ENCODE measurements at regions not wholly inside any gene's neighbourhood (a gene's known extent, or its start where the extent isn't known, plus 50 kb on each side); places are given as distances from the start of the nearest gene placed in this dataset.

DNA sequence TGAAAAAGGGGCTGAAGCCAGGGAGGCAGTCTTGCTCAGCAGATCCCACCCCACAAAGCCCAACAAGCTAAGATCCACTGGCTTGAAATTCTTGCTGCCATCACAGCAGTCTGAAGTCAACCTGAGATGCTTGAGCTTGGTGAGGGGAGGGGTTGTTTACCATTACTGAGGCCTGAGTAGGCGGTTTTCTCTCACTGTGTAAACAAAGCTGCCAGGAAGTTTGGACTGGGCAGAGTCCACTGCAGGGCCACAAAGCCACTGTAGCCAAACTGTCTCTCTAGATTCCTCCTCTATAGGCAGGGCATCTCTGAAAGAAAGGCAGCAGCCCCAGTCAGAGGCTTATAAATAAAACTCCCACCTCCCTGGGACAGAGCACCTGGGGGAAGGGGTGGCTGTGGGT is 746.1 kb upstream of the LRRC4C start:
- no peak for DNase-seq

DNA sequence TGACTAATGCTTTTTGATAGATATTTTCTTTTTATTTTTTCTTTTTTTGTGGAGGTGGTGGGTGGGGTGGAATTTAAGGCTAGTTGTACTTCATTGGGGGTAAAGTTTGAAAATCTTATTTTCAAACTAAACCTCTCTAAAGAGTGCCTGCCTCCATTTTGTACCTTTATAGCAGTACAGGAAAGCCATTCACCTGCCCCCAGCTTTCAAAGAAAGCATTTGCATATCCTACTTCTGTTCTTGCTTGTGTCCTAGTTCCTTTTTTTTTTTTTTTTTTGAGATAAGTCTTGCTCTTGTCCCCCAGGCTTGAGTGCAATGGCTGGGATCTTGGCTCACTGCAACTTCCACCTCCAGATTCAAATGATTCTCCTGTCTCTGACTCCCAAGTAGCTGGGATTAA is 766.2 kb upstream of the LRRC4C start:
- DNase-seq: no peak

DNA sequence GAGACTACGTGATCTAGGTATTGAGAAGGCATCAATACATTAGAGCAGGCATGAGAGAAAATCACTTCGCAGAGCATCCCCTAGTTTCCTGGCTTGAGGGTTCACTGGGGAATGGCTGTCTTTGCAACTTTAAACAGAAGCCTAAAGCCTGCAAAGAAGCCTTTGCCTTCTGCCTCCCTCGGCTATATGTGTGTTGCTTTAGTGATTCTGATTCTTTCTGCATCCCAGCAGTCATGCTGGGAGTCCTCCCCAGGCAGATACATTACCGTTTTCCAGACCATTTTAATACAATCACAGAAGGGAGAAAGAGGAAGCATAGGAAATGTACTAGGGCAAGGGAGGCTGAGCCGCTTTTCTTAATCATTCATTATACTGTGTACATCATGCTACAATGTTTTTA is 773.2 kb upstream of the LRRC4C start:
- no peak for DNase-seq

DNA sequence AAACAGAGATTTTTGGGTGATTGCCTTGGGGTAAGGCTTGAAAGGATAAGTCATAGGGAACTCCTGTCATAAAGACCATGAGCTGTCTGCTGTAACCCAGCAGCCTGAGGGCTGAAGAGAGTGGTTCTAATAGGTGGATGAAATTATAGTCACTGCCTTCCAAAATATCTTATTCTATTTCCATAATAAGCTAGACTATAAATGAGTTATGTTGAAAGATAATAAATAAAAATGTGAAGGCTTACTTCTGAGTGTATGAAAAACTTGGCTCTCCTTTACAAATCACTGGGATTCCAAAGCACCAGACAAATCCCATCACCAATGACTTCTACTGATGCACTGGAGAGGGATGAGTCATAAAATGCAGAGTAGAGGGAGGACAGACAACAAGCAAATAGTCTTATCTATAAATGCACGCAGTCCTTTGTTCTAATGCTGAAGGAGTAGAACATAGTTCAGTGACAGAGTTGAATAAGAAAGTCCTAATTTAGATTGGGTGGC is 775.0 kb upstream of the LRRC4C start:
- DNase-seq: no peak

DNA sequence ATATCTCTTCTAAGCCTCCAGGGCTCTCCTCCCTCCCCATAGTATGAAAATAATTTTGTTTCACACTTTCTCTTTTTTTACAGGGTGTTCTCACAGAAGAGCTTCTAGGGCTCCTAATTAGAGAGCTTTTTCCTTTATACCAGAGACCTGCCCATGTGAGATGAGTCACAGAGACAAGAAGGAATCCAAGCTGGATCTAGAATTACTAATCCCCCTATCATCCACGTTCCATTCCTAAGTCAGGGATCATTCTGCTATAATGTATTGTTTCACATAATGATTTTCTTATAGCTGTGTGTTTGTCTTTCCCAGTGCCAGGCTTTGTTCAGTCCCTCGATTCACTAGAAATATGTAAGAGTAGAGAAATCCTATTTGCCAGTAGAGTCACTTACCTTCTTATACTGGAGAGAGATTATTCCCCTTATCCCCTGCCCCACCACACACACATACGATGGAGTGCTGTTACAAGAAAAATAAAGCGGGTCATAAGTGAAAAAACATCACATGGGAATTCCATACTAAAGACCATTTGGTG is 778.3 kb upstream of the LRRC4C start:
- no peak for DNase-seq

DNA sequence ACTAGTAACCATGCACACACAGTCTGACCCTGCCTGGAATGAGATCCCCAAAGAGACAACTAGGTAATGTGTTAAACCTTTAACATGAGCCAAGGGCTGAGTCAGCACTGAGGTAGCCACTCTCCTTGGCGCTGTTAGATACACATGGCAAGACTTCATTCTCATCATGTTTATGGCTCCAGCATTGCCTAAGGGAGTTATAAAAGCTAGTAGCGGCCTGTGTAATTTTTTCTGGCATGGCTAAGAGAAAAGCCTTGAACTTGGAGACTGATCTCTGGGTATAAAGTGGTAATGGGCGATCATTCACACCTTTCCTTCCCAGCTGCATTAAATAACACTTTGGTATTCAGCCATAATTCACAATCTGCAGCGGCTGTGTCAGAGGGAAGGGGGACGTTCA is 779.7 kb upstream of the LRRC4C start:
- DNase-seq: no peak

DNA sequence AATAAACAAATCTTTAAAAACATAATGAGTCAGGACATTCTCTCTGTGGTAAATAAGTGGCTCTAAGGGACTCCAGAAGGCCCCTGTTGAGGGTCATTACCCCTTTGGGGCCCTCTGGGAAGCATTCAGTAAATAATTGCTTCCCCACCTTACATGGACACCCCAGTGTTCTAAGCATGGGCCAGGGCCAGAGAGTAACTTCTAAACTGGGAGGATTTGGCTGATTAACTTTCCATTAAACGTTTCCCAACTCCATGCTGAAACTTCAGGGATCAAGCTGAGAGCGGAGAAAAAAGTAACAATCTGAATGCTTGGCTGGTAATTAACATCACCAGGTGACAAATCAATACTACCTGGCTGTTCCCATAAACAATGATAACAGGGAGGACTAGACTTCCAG is 783.9 kb upstream of the LRRC4C start:
- no peak for DNase-seq

DNA sequence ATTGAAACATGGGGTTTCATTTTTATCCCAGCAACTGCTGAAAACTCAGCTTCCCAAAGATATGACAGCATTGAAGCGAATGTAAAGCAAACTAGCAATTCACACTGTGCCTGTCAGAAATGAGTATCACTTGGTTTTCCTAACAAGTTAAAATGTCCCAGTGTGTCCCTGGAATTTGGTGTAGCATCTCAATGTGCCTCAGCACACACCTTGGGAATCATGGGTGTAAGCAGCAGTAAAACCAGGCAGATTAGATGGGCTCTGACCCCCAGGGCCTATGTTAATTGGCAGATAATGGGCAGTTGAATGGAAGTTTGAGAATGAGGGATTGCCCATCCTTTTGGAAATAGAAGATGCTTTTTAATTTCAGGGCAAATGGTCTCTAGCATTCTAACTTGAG is 784.9 kb upstream of the LRRC4C start:
- no peak for DNase-seq

DNA sequence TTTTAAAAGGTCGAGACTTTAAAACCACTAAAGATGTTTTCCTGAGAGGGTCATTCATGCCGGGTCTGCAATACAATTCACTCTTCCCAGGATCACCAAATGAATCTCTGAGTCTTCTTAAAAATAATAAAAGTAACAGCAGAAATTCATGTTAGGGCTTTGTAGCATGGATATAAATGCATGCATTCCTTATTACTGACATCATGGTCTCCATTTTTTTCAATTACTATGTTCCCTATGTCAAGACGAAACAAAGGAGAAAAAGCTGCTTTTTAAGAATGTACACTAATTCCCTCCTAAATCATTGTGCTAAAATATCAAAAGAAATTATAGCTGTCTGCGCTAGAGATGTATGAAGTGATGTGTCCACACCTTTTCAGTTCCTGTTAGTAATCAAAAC is 789.9 kb upstream of the LRRC4C start:
- no peak for DNase-seq

DNA sequence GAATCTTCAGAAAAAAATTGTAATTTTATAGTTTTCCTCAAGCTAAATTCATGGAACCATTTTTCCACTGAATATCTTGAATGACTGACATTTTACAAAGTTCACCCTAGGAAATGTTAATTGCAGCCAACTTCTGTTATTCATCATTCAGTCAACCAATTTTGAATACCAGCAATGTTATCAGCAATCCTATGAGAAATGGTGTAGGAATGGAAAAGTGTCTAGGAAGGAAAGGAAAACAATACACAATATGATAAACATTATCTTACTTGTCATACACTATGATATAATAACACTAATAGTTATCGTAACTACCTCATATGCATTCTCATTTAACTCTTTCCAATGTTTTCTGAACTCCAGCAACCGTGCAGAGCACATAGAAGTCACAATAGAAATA is 790.5 kb upstream of the LRRC4C start:
- no peak for DNase-seq

DNA sequence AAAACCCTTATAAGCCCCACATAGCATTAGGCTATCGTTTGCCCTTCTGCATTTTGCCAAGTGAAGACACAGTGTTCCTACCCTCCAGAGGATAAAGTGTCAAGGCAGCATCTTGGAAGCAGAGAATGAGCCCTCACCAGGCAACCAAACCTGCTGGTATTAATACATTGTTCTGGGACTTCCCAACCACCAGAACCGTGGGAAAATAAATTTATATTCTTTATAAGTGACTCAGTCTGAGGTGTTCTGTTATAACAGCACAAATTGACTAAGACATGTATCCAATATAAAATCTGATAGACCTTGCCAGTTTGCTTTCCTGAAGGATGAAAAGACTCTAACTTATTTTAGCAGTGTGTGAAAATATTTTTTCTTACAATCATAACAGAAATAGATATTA is 792.5 kb upstream of the LRRC4C start:
- no peak for DNase-seq

DNA sequence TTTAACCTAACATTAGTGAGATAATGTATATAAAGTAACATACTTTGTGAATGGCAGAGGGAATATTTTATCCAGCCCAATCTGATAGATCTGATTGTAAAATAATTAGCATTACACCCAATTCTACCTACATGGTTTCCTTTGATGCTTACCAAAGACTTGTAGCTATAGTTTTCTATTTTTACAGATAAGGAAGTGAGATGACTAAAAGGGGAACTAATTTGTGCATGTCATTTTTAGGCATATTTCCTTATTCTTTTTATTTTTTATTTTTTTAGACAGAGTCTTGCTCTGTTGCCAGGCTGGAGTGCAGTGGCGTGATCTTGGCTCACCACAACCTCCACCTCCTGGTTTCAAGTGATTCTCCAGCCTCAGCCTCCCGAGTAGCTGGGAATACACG is 793.7 kb upstream of the LRRC4C start:
- no peak for DNase-seq

DNA sequence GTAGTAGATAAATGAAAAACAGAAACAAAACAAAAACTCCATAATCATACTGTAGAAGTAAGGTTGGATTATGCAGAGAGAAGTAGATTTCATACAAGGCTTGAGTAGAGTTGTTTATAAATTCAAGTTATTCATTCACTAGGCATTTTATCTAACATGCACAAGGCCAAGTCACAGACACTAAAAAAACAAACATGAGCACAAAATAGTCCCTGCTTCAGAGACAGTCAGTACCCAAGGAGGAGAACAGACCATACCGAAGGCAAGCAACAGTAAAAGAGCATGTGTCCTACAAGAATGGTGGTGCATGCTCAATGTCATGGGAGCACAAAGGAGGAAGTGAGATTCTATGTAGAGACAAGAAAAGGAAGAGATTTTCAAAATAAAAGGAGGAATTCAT is 796.5 kb upstream of the LRRC4C start:
- DNase-seq: no peak

DNA sequence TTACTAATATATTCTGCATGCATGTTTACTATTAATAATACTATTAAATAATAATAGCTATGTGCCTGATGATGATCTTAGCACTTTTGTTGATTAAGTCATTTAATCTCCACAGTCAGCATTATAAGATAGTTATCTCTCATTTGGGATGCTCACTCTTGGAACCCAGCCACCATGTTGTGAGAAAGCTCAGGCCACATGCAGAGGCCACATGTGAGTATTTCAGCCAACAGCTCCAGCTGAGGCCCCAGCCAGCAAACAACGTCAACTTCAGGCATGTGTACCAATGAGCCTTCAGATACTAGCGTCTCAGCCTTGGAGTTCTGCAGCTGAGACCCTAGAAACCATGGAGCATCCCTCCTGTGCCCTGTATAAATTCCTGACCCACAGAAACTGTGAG is 798.1 kb upstream of the LRRC4C start:
- no peak for DNase-seq

DNA sequence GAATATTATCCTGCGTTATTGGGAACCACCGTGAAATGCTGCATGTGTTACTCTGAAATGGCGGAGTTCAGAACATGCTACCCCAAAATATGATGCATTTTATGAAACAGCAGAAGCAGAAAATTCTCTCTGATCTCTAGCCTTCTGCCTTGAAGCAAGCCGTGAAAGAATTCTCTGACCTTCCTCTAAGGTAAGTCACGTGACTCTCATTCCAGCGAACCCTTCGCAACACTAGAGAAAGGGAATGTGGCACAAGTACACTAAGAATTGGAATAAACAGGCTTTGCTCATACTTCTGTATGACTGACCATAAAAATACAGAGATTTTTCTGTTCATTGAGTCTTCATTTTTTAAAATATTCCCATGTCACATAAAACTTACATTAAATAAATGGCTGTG is 805.6 kb upstream of the LRRC4C start:
- DNase-seq: no peak

DNA sequence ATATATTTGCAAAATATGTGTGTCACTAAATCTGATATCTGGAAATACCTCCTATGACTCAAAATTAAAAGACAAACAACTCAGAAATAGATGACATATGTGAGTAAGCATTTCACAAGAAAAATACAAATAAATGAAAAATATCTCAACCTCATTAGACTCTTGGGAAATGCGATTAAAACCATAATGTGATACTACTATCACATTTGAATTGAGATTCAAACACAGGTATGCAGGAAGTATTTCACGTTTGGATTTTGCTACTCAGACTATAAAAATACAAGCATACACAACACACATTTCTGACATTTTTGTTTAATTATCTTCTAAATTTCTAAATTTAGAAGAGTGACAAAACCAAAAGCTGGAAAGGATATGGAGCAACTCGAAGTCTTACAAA is 811.9 kb upstream of the LRRC4C start:
- no peak for DNase-seq

DNA sequence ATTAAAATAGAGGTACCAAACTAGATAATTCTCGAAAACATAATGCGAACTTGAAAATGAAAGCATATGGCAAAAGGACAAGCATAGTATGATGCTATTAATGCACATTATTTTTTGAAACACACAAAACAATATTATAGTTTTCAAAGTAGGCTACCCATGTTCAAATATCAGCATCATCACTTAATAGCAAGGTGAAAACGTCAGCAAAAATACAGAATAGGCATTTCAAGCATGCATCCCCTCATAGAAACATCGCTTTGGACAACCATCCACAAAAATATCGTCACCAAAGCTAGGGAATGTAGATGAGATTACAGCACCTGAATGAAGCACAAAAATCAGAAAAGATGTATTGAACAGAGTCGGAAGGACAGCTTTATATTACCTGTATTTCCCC is 814.5 kb upstream of the LRRC4C start:
- no peak for DNase-seq

DNA sequence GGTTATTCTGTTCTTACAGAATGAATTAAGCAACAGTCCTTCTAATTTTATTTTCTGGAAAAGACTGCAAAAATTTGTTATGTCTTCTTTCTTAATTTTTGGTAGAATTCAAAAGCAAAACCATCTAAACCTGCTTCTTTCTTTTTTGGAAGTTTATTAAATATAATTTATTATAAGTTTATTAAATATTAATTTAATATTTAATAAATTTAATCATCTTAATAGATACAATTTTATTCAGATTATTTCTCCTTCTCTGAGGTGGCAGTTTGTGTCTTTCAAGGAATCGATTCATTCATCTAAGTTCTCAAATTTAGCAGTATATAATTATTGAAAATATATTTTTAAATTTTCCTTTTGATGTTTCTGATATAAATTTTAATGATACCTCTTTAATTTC is 837.5 kb upstream of the LRRC4C start:
- DNase-seq: no peak

DNA sequence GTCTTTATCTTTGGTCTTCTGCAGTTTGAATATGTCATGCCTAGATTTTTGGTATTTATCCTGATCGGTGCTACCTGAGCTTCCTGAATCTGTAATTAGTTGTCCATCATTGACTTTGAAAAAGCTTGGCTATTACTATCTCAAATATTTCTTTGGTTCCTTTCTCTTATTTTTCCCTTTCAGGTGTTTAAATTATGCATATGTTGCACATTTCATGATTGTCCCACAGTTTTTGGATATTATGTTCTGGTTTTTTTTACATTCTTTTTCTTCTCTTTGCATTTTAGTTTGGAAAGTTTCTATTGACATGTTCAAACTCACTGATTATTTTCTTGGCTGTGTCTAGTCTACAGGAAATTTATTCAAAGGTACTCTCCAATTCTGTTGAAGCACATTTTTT is 840.3 kb upstream of the LRRC4C start:
- no peak for DNase-seq

DNA sequence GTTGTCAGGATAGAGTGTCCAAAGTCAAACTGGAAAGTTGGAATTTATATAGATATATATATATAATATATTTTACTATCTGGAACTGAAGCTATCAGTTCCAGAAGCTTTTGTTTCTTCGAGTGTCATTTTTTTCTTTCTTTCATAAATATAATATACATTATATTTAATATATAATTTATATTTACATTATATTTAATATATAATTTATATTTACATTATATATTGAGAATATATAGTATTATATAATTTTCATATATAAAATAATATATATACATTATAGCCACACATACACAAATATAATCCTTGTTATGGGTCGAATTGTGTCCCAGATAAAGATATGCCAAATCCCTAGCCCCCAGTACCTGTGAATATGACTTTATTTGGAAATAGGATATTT is 842.3 kb upstream of the LRRC4C start:
- DNase-seq: no peak

DNA sequence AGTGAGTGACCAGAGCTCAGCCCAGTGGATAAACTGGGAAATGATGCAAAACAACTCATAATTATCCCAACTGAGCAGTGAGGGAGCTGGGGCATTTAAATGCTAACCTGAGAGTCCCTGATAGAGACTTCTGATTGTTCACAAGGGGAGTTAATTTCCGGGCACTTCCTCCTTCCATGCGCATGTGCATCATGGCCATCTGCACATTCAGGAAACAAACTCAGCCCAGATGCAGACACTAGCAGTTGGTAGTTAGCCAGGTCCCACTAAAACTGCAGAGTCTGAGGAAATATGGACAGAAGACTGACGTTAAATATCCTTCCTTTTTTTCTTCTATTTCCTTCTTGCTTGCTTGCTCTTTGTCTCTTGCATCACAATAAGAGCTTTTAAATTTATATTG is 852.1 kb upstream of the LRRC4C start:
- DNase-seq: no peak

DNA sequence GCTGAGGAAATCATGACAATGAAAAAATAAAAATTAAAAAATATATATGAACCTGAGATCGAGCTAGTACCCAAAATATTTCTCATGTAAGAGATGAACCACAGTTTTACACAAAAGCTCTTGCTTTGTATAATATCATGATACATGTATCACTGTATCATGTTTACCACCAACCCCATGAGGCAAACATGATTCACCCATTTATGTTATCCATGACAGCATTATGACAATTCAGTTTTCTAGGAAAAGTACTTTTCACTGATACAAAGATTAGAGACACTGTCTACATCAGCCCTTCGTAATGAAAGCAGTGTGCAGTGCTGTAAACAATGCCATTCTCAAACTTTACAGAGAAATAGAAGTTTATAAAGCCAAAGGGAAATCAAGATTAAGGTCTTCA is 852.5 kb upstream of the LRRC4C start:
- no peak for DNase-seq

DNA sequence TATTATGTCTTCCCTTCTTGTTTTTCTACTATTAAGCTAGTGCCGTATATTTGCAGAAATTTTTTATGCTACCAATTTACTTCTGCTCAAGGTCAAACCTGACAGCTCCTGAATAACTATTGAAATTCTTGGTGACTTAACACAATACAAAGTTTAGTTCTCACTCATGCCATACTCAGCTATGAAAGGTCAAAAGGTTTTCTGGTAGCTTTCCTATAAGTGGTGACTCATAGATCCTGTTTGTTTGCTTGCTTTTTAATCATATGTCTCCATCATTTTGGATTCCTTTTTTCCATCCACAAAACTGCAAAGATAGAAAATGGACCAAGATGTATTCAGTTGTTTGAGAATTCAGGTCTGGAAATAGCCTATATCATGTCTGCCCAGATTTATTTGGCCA is 855.8 kb upstream of the LRRC4C start:
- DNase-seq: no peak

DNA sequence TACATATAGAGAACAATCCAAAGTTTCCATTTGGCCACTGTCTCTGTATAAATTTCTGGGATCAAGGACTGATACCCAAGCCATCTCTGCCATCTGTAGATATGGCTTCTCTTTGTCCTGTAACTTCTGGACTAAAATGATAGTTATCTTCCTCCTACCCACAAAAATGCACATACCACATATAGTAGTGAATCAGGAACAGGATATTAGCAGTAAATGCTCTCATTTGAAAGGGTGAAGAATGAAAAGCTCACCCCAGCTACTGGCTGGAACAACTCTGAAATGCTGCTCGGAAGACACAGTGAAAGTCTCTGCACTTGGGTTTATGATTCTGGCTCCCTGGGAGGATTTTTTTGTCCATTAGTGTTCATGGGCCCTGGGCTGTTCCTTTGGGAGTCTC is 856.4 kb upstream of the LRRC4C start:
- no peak for DNase-seq

DNA sequence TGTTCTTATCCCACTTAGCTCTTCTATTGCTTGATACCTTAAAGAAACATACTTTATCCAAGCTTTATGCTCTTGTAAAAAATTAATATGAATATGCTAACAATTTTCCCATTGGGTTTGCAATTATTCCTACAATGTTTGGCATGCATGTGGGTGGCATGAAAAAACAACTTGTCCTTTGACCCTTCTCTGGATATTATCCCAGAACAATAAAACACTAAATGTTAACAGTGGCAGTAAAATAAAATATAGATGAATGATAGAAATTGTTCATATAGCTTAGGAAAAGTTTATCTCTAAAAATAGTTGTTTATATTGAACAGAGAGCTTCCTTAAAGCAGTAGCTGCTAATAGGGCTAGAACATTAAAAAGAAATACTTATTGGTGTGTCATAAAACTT is 860.5 kb upstream of the LRRC4C start:
- DNase-seq: no peak

DNA sequence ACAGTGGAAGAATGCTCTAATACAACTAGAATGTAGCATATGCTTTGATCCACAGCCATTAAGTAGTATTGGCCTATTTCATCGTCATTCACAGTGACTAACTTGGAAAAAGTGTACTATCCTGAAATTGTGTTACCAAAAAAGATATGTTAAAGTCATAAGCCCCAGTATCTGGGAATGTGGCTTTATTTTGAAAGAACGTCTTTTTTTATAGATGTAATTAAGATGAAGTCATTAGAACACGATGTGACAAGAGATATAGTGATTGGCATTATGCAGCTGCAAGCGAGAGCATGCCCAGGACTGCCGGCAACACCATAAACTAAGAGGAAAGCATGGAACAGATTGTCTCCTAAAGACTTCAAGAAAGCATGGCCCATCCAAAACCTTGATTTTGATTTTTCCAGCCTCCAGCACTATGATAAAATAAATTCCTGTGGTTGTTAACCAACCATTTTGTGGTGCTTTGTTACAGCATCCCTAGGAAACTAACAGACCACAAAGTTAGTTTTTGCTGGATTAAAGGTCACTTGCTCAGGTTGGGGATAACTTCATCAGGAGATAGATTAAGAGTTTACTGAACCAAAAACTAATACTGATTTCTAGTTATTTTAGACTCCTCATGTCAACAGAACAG is 870.6 kb upstream of the LRRC4C start:
- no peak for DNase-seq

All from CD4-positive, alpha-beta T cell treated with Interleukin-21 for 1 hour (primary cell).